Inferior parietal cortex (tissue), 1 donor: ENCODE measurements at regions not wholly inside any gene's neighbourhood (a gene's known extent, or its start where the extent isn't known, plus 50 kb on each side); places are given as distances from the start of the nearest gene placed in this dataset.
"Not testable (repeated sequence)": the region's sequence is repeated elsewhere in the genome, so short reads cannot be mapped to it uniquely, and the experiment has no call there.

ENCODE experiments used
- DNase-seq: peaks from one replicate; pipeline ENCODE4 v3.0.0-alpha.2; 2016; ENCODE audit errors: extremely low spot score

- no peak for DNase-seq
Observed at GRCh38 chr5:143908959-143909358, 97.0 kb downstream of the HMHB1 start.

DNA sequence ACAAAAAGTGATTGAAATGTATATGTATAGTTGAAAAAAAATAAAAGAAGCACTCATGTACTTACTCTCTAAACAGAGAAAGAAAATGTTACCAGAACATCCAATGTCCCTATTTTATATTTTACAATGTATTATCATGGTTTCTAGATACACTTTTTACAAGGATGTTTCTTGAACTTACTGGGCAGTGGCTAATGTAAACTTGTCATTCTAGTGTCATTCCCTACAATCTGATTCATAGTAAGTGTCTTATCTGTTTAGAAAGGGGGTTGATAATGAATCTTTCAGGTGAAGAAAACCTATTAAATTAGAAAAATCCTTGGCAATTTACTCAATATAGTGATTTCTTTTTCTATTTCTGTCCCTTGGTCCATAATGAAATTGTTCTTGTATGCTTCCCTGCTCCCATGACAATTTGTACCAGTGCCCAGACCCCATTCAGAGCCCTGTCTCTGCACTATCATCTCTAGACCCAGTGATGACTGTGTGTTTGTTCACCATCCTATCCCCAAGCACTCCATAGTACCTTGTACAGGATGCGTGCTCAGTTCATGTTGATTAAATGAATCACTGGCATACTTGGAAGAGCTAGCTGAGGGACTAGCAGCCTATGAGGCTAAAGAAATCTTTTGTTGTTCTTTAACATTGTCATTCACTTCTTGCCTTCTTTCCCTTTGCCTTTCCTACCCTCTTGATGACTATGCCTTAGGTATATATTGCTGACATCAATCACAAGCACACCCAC, 101.2 kb downstream of the HMHB1 start:
- no peak for DNase-seq

GRCh38 chr5:143914756-143915155, 102.8 kb downstream of the HMHB1 start:
- DNase-seq: no peak

- no peak for DNase-seq
Observed at GRCh38 chr5:143916451-143916850, 104.5 kb downstream of the HMHB1 start.

GRCh38 chr5:143918961-143919360, 107.0 kb downstream of the HMHB1 start:
- no peak for DNase-seq

DNA sequence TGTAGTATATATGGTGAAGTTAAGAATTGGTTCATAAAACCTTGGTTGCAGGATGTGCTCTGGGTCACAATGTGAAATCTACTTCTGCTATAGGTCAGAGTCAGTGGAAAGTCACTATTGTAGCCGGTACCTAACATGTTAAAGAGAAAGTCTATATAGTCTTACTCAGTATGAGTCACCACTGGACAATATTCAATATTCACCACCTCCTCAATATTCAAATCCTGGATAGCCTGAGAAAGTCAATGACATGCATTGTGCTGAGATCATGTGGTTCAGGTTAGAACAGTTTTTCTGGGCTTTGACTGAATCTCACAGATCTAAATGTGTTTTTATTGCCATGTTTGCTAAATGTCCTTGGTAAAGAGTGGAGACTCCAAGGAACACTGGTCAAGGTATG, 108.8 kb downstream of the HMHB1 start:
- DNase-seq: no peak

GRCh38 chr5:143921525-143922311, 109.8 kb downstream of the HMHB1 start:
- DNase-seq: no peak

GRCh38 chr5:143922718-143923117, 110.8 kb downstream of the HMHB1 start:
- DNase-seq: no peak

GRCh38 chr5:143923634-143924266, 111.8 kb downstream of the HMHB1 start:
- DNase-seq: no peak

DNA sequence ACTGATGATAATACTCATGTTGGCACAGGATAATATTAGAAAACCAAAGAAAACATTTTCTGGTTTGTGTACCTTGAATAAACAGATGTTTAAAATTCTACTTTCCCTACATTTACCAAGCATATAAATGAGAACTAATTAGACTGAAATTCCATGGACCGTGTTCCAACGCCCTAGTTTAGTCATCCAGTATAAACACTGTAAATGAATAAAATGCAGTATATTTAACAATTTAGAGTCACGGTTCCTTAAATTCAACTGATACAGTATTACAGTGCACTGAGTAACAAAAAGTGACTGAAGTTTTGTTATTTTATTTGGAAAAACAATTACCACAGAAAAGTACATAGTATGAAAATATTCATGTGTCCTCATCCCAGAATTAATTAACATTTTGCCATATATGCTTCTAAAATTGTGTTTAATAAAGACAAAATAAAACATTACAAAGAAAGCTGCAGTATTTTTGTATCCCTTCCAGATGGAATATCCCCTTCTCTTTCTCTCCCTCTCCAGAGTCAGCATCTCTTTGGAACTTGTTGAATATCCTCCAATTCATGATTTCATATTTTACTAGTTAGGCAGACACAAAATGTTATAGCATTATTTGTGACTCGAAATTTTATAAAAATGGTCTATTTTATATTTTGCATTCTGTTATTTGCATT, 112.5 kb downstream of the HMHB1 start:
- no peak for DNase-seq

DNA sequence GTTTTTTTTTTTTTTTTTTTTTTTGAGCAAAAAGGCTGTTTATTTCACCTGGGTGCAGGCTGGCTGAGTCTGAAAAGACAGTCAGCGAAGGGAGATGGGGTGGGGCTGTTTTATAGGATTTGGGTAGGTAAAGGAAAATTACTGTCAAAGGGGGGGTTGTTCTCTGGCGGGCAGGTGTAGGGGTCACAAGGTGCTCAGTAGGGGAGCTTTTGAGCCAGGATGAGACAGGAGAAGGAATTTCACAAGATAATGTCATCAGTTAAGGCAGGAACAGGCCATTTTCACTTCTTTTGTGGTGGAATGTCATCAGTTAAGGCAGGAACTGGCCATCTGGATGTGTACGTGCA, 113.0 kb downstream of the HMHB1 start:
- DNase-seq: not testable (repeated sequence)

DNA sequence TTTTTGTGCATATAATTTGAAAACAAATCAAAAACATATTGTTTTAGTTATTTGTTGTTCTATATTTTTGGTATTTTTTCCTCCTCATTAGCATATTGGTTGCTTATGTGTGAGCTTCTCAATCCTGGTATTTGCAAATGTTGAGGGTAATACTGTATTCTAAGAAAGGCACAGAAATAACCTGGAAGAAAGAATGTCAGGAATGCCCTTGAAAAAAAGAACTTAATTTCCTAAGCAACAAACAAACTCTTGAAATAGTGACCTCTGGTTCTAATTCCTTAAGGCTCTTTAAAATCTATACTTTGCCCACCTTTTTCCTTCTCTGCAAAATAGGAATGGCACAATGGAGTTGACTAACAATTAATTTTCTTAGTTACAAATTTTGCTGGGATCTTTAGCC, 117.5 kb downstream of the HMHB1 start:
- DNase-seq: no peak

GRCh38 chr5:143930561-143930960, 118.6 kb downstream of the HMHB1 start:
- no peak for DNase-seq

DNA sequence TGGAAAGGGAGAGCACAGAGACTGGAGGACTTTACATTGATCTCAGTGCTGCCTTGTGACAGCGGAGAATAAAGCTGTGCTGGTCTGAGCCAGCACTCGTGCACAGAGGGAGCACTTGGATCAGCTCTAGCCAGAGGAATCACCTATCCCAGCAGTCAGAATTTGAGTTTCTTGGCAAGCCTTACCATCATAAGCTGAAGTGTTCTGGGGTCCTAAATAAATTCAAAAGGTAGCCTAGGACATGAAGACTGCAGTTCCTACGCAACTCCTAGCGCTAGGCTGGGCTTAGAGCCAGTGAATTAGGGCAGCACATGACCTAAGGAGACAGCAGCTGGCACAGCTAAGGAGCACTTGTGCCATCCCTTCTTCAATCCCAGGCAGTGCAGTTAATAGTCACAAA, 119.5 kb downstream of the HMHB1 start:
- peak; percentile 17 for DNase-seq

GRCh38 chr5:143931986-143932385, 120.0 kb downstream of the HMHB1 start:
- DNase-seq: no peak

GRCh38 chr5:143932584-143932983, 120.6 kb downstream of the HMHB1 start:
- no peak for DNase-seq

- DNase-seq: no peak
Observed at GRCh38 chr5:143933451-143933850, 121.5 kb downstream of the HMHB1 start.

- no peak for DNase-seq
Observed at GRCh38 chr5:143934821-143935220, 122.9 kb downstream of the HMHB1 start.

DNA sequence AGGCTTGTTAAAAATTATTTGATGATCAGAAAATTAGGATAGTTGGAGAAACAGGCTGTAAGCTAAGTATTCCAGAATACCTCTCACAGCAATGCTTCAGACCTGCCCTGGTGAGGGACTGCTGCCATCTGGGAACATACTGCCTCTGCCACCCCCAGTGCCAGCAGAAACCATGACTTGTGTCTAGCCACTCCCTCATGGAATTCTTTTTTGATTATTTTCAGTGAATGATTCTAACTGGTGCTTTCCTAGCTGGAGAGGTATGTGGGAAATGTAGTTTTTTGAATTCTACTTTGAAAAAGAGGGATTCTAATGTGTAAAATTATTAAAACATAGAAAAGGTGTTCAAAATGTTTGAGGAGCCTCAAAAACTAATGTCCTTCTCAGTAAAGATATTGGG, 126.3 kb downstream of the HMHB1 start:
- DNase-seq: no peak

GRCh38 chr5:143946837-143947236, 134.9 kb downstream of the HMHB1 start:
- DNase-seq: no peak

DNA sequence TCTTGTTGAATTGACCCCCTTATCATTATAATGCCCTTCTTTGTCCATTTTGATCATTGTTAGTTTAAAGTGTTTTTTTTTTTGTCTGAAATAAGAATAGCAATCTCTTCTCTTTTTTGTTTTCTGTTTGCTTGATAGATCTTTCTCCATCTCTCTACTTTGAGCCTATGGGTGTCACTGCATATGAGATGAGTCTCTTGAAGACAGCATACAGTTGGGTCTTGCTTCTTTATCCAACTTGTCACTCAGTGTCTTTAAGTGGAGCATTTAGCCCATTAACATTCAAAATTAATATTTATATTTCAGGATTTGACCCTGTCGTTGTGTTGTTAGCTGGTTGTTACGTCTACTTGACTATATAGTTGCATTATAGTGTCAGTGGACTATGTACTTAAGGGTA, 135.4 kb downstream of the HMHB1 start:
- DNase-seq: no peak

DNA sequence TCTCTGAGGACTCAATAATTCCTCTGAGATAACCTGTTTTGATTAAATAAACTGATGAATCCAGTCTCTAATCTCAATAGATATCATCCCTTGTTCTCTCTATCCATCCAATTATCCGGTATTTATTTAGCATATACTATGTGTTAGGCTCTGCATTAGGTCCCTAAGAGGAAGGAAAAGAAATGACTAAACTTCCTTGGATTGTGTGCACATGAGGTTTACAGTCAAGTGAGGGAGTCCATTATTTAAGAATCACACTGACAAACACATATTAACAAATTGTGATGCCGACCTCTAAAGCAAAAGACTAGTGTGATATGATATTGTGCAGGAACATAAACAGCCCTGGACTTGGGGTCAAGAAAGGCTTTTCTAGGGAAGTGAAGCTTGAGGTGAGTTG, 140.8 kb downstream of the HMHB1 start:
- DNase-seq: no peak
